ENCODE measurements at regions not wholly inside any gene's neighbourhood (a gene's known extent, or its start where the extent isn't known, plus 50 kb on each side); places are given as distances from the start of the nearest gene placed in this dataset.

DNA sequence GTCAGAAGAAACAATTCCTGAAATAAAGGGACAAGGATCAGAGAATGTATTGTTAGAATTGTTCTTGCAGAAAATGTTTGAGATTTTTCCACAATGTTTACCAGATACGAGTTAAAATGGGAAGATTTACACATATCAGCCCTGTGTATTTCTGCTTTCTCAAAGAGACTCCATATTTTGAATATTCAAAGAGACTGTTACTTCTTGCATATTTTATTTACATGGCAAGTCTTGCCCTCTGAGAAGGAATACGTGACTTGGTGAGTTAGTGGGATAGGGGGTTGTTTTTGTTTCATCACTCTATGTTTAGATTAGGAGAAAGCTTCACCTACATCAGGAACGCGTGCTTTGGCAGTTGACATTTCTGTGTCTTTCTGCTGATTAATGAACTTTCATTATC lies 56.1 kb upstream of the ZDHHC17 start:
- no peak for DNase-seq (ENCODE audit: low read depth)

- no peak for DNase-seq (ENCODE audit: low read depth)
These were observed 55.6 kb upstream of the ZDHHC17 start for GRCh38 chr12:76708296-76708695.

GRCh38 chr12:76711241-76711640 lies 52.7 kb upstream of the ZDHHC17 start:
- no peak for DNase-seq (ENCODE audit: low read depth)

DNA sequence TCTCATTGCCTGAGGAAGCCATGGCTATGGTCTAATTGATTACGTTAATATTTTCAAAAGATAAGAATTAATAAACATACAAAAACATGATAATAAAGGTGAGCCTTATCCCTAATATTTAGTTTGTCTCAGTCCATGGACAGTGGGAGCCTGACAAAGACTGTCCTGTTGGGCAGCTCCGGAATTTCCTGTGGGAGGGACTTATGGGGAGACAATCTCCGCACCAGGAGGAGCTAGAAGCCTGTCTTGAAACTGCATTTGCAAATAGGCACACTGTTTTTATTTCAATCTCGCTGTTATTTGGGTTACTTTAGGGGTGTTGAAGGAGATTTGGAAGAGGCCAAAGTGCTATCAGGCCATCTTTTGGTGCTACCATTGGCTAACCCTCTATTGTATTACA lies 50.8 kb upstream of the ZDHHC17 start:
- no peak for DNase-seq (ENCODE audit: low read depth)

- DNase-seq (ENCODE audit: low read depth): no peak
These were observed 49.9 kb upstream of the ZDHHC17 start for GRCh38 chr12:76713986-76714385.
